AG20443 (cell line): ENCODE measurements at regions not wholly inside any gene's neighbourhood (a gene's known extent, or its start where the extent isn't known, plus 50 kb on each side); places are given as distances from the start of the nearest gene placed in this dataset.

ENCODE experiments used
- DNase-seq: peaks from one replicate; pipeline ENCODE4 v3.0.0; 2012; ENCODE audit warnings: low spot score, mixed read lengths

GRCh38 chr10:29962166-29962850 is 97.1 kb downstream of the JCAD start:
- no peak for DNase-seq

GRCh38 chr10:29961351-29961750 is 98.0 kb downstream of the JCAD start:
- no peak for DNase-seq

GRCh38 chr10:29960261-29960660 is 99.1 kb downstream of the JCAD start:
- no peak for DNase-seq

GRCh38 chr10:29959586-29959985 is 99.8 kb downstream of the JCAD start:
- no peak for DNase-seq

GRCh38 chr10:29958440-29958839 is 100.9 kb downstream of the JCAD start:
- DNase-seq, result no peak

- DNase-seq, result peak; percentile 24
These were observed 101.5 kb downstream of the JCAD start for GRCh38 chr10:29957907-29958331.

- DNase-seq, result no peak
These were observed 102.2 kb downstream of the JCAD start for GRCh38 chr10:29957236-29957635.

- no peak for DNase-seq
These were observed 103.0 kb downstream of the JCAD start for GRCh38 chr10:29956335-29956924.

GRCh38 chr10:29955329-29955935 is 104.0 kb downstream of the JCAD start:
- DNase-seq, result no peak

GRCh38 chr10:29951441-29951931 is 107.9 kb downstream of the JCAD start:
- no peak for DNase-seq

- DNase-seq, result no peak
These were observed 109.0 kb downstream of the JCAD start for GRCh38 chr10:29950391-29950790.

GRCh38 chr10:29949411-29950011 is 109.9 kb downstream of the JCAD start:
- peak; percentile 75 for DNase-seq

GRCh38 chr10:29948881-29949355 is 110.5 kb downstream of the JCAD start:
- DNase-seq, result no peak

- DNase-seq, result no peak
These were observed 111.7 kb downstream of the JCAD start for GRCh38 chr10:29947701-29948060.

- peak; percentile 89 for DNase-seq
These were observed 112.3 kb downstream of the JCAD start for GRCh38 chr10:29946953-29947700.

GRCh38 chr10:29946614-29946952 is 112.8 kb downstream of the JCAD start:
- DNase-seq, result no peak

GRCh38 chr10:29941476-29941875 is 117.9 kb downstream of the JCAD start:
- DNase-seq, result no peak

- no peak for DNase-seq
These were observed 126.4 kb downstream of the JCAD start for GRCh38 chr10:29932991-29933390.

- no peak for DNase-seq
These were observed 127.6 kb downstream of the JCAD start for GRCh38 chr10:29931833-29932232.

- no peak for DNase-seq
These were observed 130.4 kb downstream of the JCAD start for GRCh38 chr10:29929006-29929405.

GRCh38 chr10:29926693-29927048 is 132.7 kb downstream of the JCAD start:
- DNase-seq, result peak; percentile 70
